A549 (cell line): ENCODE measurements at regions not wholly inside any gene's neighbourhood (a gene's known extent, or its start where the extent isn't known, plus 50 kb on each side); places are given as distances from the start of the nearest gene placed in this dataset.

Source experiments
- ATAC-seq, 2 experiments: fragments of 200-7000 bp in 1 of 2; fragments of >200 bp in 1 of 2; cut with Nextera tagmentation in 1 of 2; cut with Tn5 transposase in 1 of 2; 3 replicates each; pipeline versions ENCODE4 v1.8.0 to v1.9.1; 2018 to 2020; ENCODE audit warnings: mild to moderate bottlenecking in 1 of 2, moderate library complexity in 1 of 2
- CTCF ChIA-PET: fragments of 300-600 bp; sonication (Branson Sonifier 250); formaldehyde crosslinking; extraction: SDS; loops from one replicate; lab custom pipeline; 2021; ENCODE audit warnings: antibody characterized with exemption, inconsistent platforms; lab: Yijun Ruan, JAX
- POLR2A ChIA-PET: fragments of 350-600 bp; formaldehyde crosslinking; extraction: SDS; loops from one replicate; lab custom pipeline; 2021; ENCODE audit warnings: antibody characterized with exemption, inconsistent platforms; lab: Yijun Ruan, JAX
- DNase-seq, 2 experiments: peaks; one replicate each; pipeline versions ENCODE4 v3.0.0 to v3.0.0-alpha.2; 2011 to 2016; ENCODE audit warnings: low read depth in 1 of 2, low spot score in 1 of 2
- FAIRE-seq: peaks from 2 replicates; lab custom pipeline; 2011; peaks lifted over from hg19 to GRCh38; lab: Jason Lieb, UNC
- H3K27ac ChIP-seq, 2 experiments: fragments of >200 bp; sonication (Bioruptor Twin); formaldehyde crosslinking; 3 replicates each; pipeline ENCODE4 v1.5.1; 2016 to 2017
- H3K4me1 ChIP-seq: fragments of >200 bp; sonication (Bioruptor Twin); formaldehyde crosslinking; 3 replicates; pipeline ENCODE4 v1.6.1; 2016
- H3K4me2 ChIP-seq: fragments of >200 bp; sonication (Bioruptor Twin); formaldehyde crosslinking; 3 replicates; pipeline ENCODE4 v1.6.1; 2016
- H3K4me3 ChIP-seq: fragments of >200 bp; sonication (Bioruptor Twin); formaldehyde crosslinking; 3 replicates; pipeline ENCODE4 v1.5.1; 2016
- H3K9me3 ChIP-seq: fragments of >200 bp; sonication (Bioruptor Twin); formaldehyde crosslinking; 3 replicates; pipeline ENCODE4 v1.6.1; 2016
- ATOH8 ChIP-seq: fragments of 250-450 bp; sonication (Bioruptor Pico); IDR thresholded peaks from 2 replicates; pipeline ENCODE4 v1.5.0; 2020; ENCODE audit warnings: low read depth, mild to moderate bottlenecking, moderate library complexity
- CBX2 ChIP-seq: fragments of 200-600 bp; sonication (generic); IDR thresholded peaks from 2 replicates; pipeline ENCODE4 v1.6.1; 2016; ENCODE audit warnings: low read depth, mild to moderate bottlenecking, borderline replicate concordance
- EHF ChIP-seq: fragments of 250-450 bp; sonication (Bioruptor Pico); IDR thresholded peaks from 2 replicates; pipeline ENCODE4 v1.5.0; 2020; ENCODE audit warnings: mild to moderate bottlenecking
- EHMT2 ChIP-seq: fragments of 200-600 bp; sonication (generic); IDR thresholded peaks from 2 replicates; pipeline ENCODE4 v1.6.1; 2016; ENCODE audit warnings: antibody characterized with exemption, low read depth, mild to moderate bottlenecking, moderate library complexity
- HES2 ChIP-seq: fragments of >200 bp; sonication (Bioruptor Twin); formaldehyde crosslinking; IDR thresholded peaks from 2 replicates; pipeline ENCODE4 v1.6.1; 2016
- HEYL ChIP-seq: fragments of 250-450 bp; sonication (Bioruptor Pico); IDR thresholded peaks from 2 replicates; pipeline ENCODE4 v1.8.0; 2021; ENCODE audit warnings: mild to moderate bottlenecking, moderate library complexity
- HOXA7 ChIP-seq: fragments of 250-450 bp; sonication (Bioruptor Pico); IDR thresholded peaks from 2 replicates; pipeline ENCODE4 v1.5.0; 2020; ENCODE audit warnings: mild to moderate bottlenecking, moderate library complexity
- HOXB13 ChIP-seq: fragments of 250-450 bp; sonication (Bioruptor Pico); IDR thresholded peaks from 2 replicates; pipeline ENCODE4 v1.5.0; 2020; ENCODE audit warnings: low read depth, mild to moderate bottlenecking, moderate library complexity
- HOXB5 ChIP-seq: fragments of 250-450 bp; sonication (Bioruptor Pico); IDR thresholded peaks from 2 replicates; pipeline ENCODE4 v1.5.0; 2020; ENCODE audit warnings: mild to moderate bottlenecking, moderate library complexity
- JUNB ChIP-seq: fragments of >200 bp; sonication (Bioruptor Twin); formaldehyde crosslinking; IDR thresholded peaks from 2 replicates; pipeline ENCODE4 v1.6.1; 2016
- MAZ ChIP-seq: fragments of 150-350 bp; IDR thresholded peaks from 2 replicates; pipeline ENCODE4 v1.6.1; 2014; ENCODE audit warnings: antibody characterized with exemption, low read depth, low read length, borderline replicate concordance
- MYC ChIP-seq: IDR thresholded peaks from 2 replicates; pipeline ENCODE4 v1.6.1; 2012; ENCODE audit warnings: mild to moderate bottlenecking, inconsistent platforms, low read length, improper control_type of control experiment, borderline replicate concordance
- NFE2L2 ChIP-seq: fragments of 150-350 bp; conservative IDR thresholded peaks from 2 replicates; pipeline ENCODE4 v1.6.1; 2014; ENCODE audit warnings: low read length
- NR3C1 ChIP-seq: fragments of >200 bp; sonication (Bioruptor Twin); formaldehyde crosslinking; IDR thresholded peaks from 3 replicates; pipeline ENCODE4 v1.6.1; 2017
- PHF8 ChIP-seq: fragments of 200-600 bp; sonication (generic); IDR thresholded peaks from 2 replicates; pipeline ENCODE4 v1.6.1; 2016; ENCODE audit warnings: low read depth, mild to moderate bottlenecking, antibody characterized with exemption, moderate library complexity, borderline replicate concordance
- POLR2A ChIP-seq: IDR thresholded peaks from 2 replicates; pipeline ENCODE4 v1.6.1; 2012; ENCODE audit warnings: mild to moderate bottlenecking, low read length
- POLR2AphosphoS2 ChIP-seq: conservative IDR thresholded peaks from 2 replicates; pipeline ENCODE4 v1.6.1; 2012; ENCODE audit warnings: low read length, improper control_type of control experiment, inconsistent platforms
- RAD21 ChIP-seq, 2 experiments: fragments of >200 bp in 1 of 2; sonication (Bioruptor Twin) in 1 of 2; formaldehyde crosslinking in 1 of 2; IDR thresholded peaks in 1 of 2; conservative IDR thresholded peaks in 1 of 2; 2 replicates in 1 of 2; 3 replicates in 1 of 2; pipeline ENCODE4 v1.6.1; 2012 to 2018; ENCODE audit warnings: inconsistent platforms in 1 of 2
- RCOR1 ChIP-seq: fragments of 150-350 bp; IDR thresholded peaks from 2 replicates; pipeline ENCODE4 v1.6.1; 2014; ENCODE audit warnings: antibody characterized with exemption, low read length, low read depth
- RFX5 ChIP-seq: fragments of 450-650 bp; IDR thresholded peaks from 2 replicates; pipeline ENCODE4 v1.7.1; 2014; ENCODE audit warnings: antibody characterized with exemption, mild to moderate bottlenecking, moderate library complexity
- RNF2 ChIP-seq: fragments of 200-600 bp; sonication (generic); IDR thresholded peaks from 2 replicates; pipeline ENCODE4 v1.6.1; 2016; ENCODE audit warnings: low read depth, mild to moderate bottlenecking, antibody characterized with exemption, moderate library complexity, borderline replicate concordance
- SREBF2 ChIP-seq: fragments of 450-650 bp; IDR thresholded peaks from 2 replicates; pipeline ENCODE4 v1.6.1; 2014; ENCODE audit warnings: mild to moderate bottlenecking, moderate library complexity
- TFCP2L1 ChIP-seq: fragments of 250-450 bp; sonication (Bioruptor Pico); IDR thresholded peaks from 2 replicates; pipeline ENCODE4 v1.5.0; 2021; ENCODE audit warnings: mild to moderate bottlenecking
- ZFP36 ChIP-seq: fragments of 450-650 bp; IDR thresholded peaks from 2 replicates; pipeline ENCODE4 v1.6.1; 2014; ENCODE audit warnings: borderline replicate concordance; ENCODE audit not compliant: partially characterized antibody
- ZNF302 ChIP-seq: fragments of 250-450 bp; sonication (Bioruptor Pico); IDR thresholded peaks from 2 replicates; pipeline ENCODE4 v1.9.0; 2021; ENCODE audit warnings: inconsistent platforms, mild to moderate bottlenecking, moderate library complexity
- ZSCAN20 ChIP-seq: fragments of 250-450 bp; sonication (Bioruptor Pico); IDR thresholded peaks from 2 replicates; pipeline ENCODE4 v1.8.0; 2022; ENCODE audit warnings: mild to moderate bottlenecking, moderate library complexity
- WGBS: methylation state at CpG from one replicate; pipeline ENCODE4 v1.1.6; 2017; ENCODE audit errors: missing lambda C conversion rate; 5-methylcytosine and 5-hydroxymethylcytosine counted together
- TF ChIP-seq, protein P1 (sequence below): IDR thresholded peaks from 2 replicates; pipeline ENCODE4 v1.6.1; 2012

GRCh38 chr18:11283479-11284161, 134.3 kb upstream of the PIEZO2 start:
- CTCF ChIA-PET, result no interaction called here
- TF ChIP-seq RAD21 (conservative IDR thresholded peaks at IDR 0.05 in 1 of 2, IDR thresholded peaks at IDR 0.05 in 1 of 2) (no peak), RNF2 (no peak), HOXB13 (CRISPR knock-in tag) (no peak), EHF (CRISPR knock-in tag) (no peak), MAZ (no peak), CBX2 (no peak), ZNF302 (CRISPR knock-in tag) (no peak), ATOH8 (CRISPR knock-in tag) (no peak), HOXA7 (no peak), RFX5 (no peak), JUNB (no peak), HEYL (no peak), PHF8 (no peak), HES2 (no peak), RCOR1 (no peak), POLR2AphosphoS2 (no peak), HOXB5 (no peak), EHMT2 (no peak)
- TF ChIP-seq, protein P1, sequence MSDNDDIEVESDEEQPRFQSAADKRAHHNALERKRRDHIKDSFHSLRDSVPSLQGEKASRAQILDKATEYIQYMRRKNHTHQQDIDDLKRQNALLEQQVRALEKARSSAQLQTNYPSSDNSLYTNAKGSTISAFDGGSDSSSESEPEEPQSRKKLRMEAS, result no peak
- 39% methylated on average over 11 of the region's 11 CpGs for WGBS
- POLR2A ChIA-PET, result no interaction called here
- Histone ChIP-seq H3K4me3 (no peak overlapping the region), H3K9me3 (no peaks in the 10 kb centered on the region), H3K4me1 (no peaks in the 10 kb centered on the region), H3K27ac (no peak overlapping the region), H3K4me2 (no peak overlapping the region)
- FAIRE-seq (no peak), ATAC-seq (no peak), DNase-seq (no peak)

GRCh38 chr18:11279461-11279860, 130.1 kb upstream of the PIEZO2 start:
- CTCF ChIA-PET, result interaction anchor here (2.1 kb wide), 1 partner anchor 31 kb away, joined by 8 read pairs; no protein-coding TSS in a partner anchor
- ATAC-seq, result no peak
- no peaks in the 10 kb centered on the region for H3K4me1 ChIP-seq
- no peak overlapping the region for H3K4me3 ChIP-seq
- TF ChIP-seq ZFP36 (no peak), TFCP2L1 (no peak), NFE2L2 (no peak), POLR2A (no peak), NR3C1 (no peak), MYC (no peak), SREBF2 (no peak), MAZ (no peak), HOXA7 (no peak), ZSCAN20 (CRISPR knock-in tag) (no peak)
- TF ChIP-seq, protein P1, result no peak
- TF ChIP-seq, all 56 proteins: peak for 0
- no peak for FAIRE-seq
- WGBS, result 47% methylated on average over 3 of the region's 3 CpGs
- POLR2A ChIA-PET, result no interaction called here
- no peak overlapping the region for H3K4me2 ChIP-seq
- no peak for DNase-seq
- no peak overlapping the region for H3K27ac ChIP-seq
- no peaks in the 10 kb centered on the region for H3K9me3 ChIP-seq
